Glomerular visceral epithelial cell (primary cell): ENCODE measurements at regions not wholly inside any gene's neighbourhood (a gene's known extent, or its start where the extent isn't known, plus 50 kb on each side); places are given as distances from the start of the nearest gene placed in this dataset.

Experiments used
- DNase-seq: peaks from one replicate; pipeline ENCODE4 v3.0.0-alpha.2; 2016; ENCODE audit errors: extremely low spot score

GRCh38 chr3:66692042-66692765 is 191.4 kb upstream of the LRIG1 start:
- DNase-seq: no peak

DNA sequence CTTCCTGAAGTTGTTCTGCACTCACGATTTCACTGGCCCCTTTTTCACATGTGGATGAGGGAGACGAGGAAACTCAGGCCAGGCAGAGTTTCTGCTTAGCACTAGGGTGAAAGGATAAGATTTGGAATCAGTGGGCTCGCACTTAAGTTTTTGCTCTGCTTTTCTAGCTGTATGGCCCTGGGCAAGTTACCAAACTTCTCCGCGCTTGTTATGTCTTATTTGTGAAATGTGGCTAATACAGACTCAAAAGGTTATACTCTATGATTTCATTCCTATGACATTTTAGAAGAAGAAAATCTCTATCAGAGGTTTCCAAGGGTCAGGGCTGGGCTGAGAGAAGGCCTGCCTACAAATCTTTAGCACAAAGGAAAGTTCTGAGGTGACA is 191.9 kb upstream of the LRIG1 start:
- no peak for DNase-seq

GRCh38 chr3:66693461-66694031 is 192.7 kb upstream of the LRIG1 start:
- DNase-seq: no peak

DNA sequence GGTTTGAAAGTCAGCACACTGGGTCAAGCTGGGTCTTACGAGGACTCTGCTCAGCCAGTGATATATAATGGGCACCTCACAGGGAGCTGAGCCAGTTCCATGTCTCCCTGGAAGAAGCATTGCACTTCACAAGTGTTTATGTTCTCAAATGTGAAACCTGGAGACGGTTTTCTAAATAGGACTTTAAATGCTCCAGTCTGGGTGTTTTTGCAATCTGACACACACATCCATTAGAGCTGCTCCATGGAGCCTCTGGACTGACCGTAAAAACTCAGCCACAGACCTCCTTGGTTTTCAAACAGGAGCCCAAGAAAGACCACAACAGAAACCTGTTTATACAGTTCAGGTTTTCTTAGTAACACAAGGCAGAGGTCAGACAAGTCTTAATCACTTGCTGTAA is 201.3 kb upstream of the LRIG1 start:
- no peak for DNase-seq

- DNase-seq: no peak
These were observed 202.7 kb upstream of the LRIG1 start for GRCh38 chr3:66703501-66703900.

GRCh38 chr3:66705076-66705475 is 204.3 kb upstream of the LRIG1 start:
- no peak for DNase-seq

GRCh38 chr3:66706890-66707289 is 206.1 kb upstream of the LRIG1 start:
- DNase-seq: no peak

DNA sequence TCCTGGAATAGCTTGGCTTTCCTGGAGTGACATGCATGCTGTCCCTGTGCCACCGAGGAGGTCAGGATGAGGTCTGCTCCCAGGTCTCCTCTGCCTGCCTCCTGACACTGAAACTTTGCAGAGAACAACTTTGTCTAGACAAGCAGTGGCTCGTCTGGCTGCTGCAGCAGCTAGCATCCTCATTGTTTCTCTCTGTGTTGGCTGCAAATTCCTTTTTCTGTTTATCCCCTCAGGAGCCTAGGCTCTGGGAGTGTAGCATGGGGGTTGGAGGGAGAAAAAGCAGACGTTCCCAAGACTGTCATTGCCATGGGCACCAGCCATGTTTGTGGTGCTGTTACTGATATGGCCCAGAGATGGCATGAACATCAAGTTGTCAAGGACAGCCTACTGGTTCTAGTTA is 208.7 kb upstream of the LRIG1 start:
- DNase-seq: no peak

DNA sequence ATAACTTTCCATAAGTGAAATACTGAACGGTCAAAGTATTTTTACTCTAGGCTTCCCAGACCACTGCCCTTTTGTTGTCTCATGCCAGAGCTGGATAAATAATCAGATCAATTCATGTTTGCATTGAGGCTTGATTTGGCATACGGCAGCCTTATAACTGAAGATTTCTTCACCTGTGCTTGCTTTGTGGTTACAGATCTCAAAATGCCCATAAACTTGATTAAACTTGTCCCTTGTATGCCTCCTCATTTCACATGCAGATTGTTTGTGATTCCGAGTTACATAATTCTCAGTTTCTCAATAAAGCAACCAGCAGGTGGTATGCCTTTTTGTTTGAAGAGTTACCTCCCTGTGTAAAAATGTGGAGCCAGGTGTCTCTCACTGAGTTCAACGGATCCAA is 211.4 kb upstream of the LRIG1 start:
- DNase-seq: no peak

DNA sequence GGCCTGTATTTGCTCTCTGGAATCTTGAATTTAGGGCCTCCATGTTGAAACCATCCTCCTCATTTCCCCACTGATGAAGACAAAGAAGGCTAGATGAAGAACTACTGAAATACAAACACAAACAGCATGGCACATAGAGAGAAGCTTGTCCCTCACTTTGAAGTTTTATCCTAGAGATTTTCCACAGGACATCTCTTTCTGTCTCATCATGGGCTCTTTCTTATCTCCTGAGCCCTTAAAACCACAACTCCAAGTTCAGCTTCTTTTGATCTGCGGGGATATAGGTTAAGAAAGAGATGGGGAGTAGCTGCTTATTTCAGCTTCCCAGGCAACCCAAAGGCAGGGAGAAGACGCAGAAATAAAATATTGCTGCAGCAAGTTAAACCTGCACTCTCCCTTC is 213.1 kb upstream of the LRIG1 start:
- no peak for DNase-seq

GRCh38 chr3:66715806-66716205 is 215.0 kb upstream of the LRIG1 start:
- DNase-seq: no peak

GRCh38 chr3:66717806-66718205 is 217.0 kb upstream of the LRIG1 start:
- DNase-seq: no peak

DNA sequence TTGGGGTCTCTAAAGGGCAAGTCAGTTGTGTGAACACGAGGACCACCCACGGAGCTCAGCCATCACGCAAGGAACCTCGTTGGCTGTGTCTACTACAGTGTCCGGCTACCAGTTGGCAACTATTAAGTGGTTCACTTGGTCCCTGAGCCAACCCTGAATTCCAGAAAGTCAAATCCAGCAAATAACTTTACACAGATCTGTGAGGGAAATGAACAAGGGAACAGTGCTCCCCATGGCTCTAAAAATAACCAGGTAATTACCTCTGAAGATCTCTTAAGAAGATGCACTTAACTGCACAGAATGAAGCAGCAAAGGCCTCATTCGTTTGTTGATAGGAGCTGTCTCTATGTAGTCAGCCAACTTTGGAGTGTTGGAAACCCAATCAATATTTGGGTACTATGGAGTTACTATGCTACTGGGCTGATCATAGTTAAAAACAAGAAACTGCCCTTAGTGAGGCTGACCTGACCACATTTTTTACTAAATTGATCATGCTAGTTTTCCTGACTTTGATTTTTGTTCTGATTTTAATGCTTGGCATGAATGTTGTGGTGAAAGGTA is 219.1 kb upstream of the LRIG1 start:
- DNase-seq: no peak

GRCh38 chr3:66720508-66720907 is 219.7 kb upstream of the LRIG1 start:
- no peak for DNase-seq

GRCh38 chr3:66722675-66723074 is 221.9 kb upstream of the LRIG1 start:
- DNase-seq: no peak

GRCh38 chr3:66723231-66723630 is 222.4 kb upstream of the LRIG1 start:
- DNase-seq: no peak

DNA sequence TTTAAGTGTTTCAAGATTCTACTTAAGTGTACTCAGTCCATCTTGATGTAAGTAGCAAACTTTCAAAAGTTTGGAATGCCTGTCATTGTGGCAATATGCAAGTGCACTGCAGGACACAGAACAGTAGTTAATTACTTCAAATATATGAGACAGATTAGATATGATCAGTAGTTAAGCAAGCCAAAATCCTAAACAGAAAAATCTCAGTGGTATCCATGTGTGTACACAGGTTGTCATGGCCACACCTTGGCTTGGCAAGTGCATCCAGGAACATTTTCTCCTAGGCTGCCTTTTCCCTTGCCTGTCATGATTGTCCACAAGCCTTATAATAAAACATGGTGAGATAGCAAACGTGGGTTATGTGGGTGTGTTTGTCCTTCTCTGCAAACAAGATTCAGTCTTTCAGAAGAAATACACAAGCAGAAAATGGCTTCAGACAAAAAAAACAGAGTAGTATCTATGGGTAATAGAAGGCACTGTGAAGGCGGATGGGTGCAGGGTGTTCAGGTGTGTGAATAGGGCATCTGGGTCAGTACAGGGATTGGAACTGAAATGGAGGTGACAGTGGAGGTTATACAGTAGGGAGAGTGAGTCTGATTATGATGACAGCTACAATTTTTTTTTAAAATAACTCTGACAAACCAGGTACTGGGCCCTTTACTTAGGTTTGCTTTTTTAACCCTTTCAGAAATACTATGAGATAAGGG is 229.0 kb upstream of the LRIG1 start:
- no peak for DNase-seq

- no peak for DNase-seq
These were observed 238.0 kb upstream of the LRIG1 start for GRCh38 chr3:66738625-66739365.

- no peak for DNase-seq
These were observed 239.4 kb upstream of the LRIG1 start for GRCh38 chr3:66740260-66740659.

- no peak for DNase-seq
These were observed 243.7 kb upstream of the LRIG1 start for GRCh38 chr3:66744521-66744920.

DNA sequence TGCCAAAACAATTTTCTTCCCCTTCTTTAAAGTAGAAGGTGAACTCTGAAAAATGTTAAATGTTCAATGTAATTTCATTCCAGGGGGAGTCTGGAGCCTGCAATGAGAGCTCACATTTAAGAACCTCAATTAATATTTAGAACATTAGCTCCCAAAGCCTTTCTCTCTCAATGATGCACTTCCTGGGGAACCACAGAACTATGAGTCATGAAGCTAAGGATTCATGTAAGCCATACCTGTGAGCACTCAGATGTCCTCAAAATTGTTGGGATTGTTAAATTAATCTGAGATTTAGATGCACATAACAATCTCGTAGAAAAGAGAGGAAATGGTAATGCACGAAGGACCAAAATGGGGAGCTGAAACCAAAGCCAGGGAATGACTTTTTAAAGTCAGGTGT is 244.2 kb upstream of the LRIG1 start:
- no peak for DNase-seq

DNA sequence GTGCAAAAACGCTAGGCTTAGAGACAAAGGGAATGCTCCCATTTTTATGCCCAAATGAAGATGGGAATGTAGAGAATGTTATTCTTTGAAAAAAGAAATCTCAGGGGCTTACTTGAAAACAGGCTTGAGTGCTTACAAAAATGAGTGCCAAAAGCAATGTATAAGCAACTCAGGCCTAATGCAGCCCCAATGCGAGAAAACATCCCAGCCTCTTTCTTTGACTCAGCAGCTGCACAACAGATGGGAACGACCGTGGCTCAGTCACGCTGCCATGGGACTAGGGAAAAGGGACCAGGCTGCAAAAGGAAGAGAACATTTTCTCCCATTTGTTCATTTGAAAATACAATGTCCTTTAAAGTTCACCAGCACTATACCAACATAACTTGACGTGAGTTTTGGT is 246.4 kb upstream of the LRIG1 start:
- DNase-seq: no peak
